GM10266 (cell line): ENCODE measurements at regions not wholly inside any gene's neighbourhood (a gene's known extent, or its start where the extent isn't known, plus 50 kb on each side); places are given as distances from the start of the nearest gene placed in this dataset.
A peak's percentile ranks its signal among the peaks of the same experiment; 100 is the strongest.

ENCODE experiments used
- DNase-seq: peaks from one replicate; pipeline ENCODE4 v3.0.0; 2012; ENCODE audit errors: extremely low spot score
- TF ChIP-seq, protein P1 (sequence below): IDR thresholded peaks from 2 replicates; pipeline ENCODE4 v1.5.1; 2012; ENCODE audit warnings: mild to moderate bottlenecking, low read depth; ENCODE audit not compliant: control insufficient read depth, insufficient read depth; ENCODE audit errors: missing control alignments

DNA sequence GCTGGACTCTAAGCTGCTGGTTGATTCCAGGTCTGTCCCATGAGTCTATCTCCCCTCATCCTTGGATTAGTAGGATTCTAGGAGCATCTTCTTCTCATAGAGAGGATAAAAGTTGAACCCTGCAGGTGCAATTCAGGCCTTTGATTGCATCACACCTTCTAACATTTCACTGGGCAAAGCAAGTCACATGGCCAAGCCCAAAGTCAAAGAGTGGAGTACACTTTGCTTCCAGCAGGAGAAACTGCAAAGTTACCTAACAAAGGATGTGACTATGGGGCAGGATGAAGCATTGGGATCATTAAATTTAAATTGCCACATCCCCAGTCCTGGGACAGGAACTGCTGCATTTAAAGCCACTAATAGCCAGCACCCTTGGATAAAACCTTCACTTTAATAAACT is 51.0 kb upstream of the EGFLAM start:
- TF ChIP-seq, protein P1, sequence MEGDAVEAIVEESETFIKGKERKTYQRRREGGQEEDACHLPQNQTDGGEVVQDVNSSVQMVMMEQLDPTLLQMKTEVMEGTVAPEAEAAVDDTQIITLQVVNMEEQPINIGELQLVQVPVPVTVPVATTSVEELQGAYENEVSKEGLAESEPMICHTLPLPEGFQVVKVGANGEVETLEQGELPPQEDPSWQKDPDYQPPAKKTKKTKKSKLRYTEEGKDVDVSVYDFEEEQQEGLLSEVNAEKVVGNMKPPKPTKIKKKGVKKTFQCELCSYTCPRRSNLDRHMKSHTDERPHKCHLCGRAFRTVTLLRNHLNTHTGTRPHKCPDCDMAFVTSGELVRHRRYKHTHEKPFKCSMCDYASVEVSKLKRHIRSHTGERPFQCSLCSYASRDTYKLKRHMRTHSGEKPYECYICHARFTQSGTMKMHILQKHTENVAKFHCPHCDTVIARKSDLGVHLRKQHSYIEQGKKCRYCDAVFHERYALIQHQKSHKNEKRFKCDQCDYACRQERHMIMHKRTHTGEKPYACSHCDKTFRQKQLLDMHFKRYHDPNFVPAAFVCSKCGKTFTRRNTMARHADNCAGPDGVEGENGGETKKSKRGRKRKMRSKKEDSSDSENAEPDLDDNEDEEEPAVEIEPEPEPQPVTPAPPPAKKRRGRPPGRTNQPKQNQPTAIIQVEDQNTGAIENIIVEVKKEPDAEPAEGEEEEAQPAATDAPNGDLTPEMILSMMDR: no peak
- DNase-seq: no peak

DNA sequence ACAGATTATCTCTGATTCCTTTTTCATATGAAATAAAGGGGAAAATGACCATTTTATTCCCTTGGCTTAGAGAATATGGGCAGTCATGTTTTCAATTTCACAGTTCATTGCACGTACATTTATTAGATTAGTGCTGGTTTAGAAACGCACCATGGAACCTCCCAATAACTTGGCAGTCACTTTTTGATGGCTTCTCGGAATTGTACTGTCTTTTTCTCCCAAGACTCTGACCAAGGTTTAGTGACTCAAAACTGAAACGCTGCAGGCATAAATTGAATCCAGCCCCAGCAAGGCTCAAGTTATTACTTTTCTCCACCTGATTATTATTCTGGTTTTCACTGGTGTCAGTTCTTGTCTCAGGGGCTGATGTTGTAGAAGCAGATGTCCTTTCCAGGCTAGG is 55.6 kb upstream of the EGFLAM start:
- DNase-seq: no peak
- TF ChIP-seq, protein P1: no peak

DNA sequence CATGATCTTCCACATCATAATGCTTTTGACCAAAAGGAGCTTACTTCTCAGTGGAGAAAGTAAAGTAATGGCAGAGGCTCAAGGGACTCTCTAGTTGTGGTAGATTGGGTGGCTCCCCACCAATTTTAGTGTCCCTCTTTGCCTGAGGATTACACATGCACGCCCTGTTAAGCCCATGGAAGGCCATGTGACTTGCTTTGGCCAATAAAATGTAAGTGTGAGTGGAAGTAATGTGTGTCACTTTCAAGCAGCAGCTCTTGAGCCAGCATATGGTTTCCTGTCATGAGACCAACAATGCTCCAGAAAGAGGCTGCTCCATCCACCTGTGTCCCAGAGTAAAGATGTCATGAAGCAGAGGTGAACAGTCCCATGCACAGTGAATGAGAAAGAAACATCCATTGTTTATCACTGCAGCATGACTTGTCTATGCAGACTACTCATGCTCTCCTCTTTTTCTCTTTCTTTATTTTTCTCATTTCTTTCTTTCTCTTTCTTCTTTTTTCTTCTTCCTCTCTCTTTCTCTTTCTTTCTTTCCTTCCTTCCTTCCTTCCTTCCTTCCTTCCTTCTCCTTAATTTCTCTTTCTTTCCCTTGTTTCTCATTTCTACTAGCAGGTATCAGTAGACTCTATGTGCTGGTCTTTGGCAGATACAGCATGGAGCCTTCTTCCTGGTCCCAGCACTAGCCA is 57.3 kb upstream of the EGFLAM start:
- TF ChIP-seq, protein P1: no peak
- no peak for DNase-seq

DNA sequence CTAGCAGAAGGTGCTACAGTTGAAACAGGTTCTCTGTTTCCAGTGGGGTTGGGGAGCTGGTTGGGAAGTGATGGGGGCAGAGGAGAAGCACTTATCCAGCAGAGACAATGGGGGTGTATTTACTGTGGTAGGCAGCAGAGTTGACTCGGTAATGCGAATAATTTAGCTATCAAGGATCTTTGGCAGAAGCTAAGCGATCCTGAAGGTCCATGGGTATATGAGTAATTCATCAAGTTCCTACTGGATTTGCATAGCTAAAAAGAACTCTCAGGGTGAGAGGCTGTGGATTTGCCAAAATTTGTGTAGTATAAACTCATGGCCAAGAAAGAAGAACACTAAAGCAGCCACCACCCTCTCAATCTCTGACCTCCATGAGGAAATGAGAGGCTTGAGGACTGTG is 61.2 kb upstream of the EGFLAM start:
- TF ChIP-seq, protein P1: no peak
- DNase-seq: no peak

DNA sequence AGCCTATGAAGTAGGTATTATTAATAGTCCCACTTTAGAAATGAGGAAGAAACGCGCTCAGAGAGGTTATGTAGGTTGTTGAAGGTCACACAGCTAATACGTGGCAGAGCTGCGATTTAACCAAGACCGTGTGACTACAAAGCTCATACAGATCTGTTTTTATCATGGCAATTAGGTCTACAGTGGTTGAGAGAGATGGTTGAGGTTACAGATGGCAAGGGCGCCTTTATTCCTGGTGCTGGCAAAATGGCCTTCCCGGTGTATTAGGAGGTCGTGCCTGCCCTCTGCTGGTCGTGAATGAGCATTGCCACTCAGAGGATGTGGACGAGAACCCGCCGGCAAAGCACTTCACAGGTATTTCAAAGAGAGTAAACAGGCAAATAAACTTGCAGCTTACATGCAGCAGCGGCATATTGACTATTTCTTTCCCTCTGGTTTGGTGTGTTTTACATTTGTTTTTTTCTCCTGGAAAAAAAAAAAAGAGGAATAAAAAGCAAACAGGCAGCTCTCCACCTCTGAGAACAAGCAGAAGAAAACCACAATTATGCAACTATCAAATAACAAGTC is 65.3 kb upstream of the EGFLAM start:
- peak; percentile 64 for DNase-seq
- TF ChIP-seq, protein P1: peak; percentile 89

DNA sequence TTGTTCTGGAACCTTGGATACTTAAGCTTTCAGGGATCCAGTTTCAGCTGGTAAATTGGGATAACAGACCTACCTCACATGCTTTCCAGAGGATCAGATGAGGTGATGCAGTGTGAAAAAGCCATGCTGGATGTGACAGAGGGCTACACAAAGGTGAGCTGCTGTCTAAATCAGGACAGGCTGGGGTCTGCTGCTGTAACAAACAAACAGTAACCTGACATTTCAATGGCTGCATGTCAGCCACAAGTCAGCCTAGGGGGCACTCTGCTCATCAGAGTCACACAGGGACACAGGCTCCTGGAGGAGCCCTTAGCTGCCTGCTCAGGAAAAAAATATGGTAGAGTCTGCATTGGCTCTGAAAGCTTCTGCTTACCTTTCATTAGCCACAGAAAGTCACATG is 66.7 kb upstream of the EGFLAM start:
- TF ChIP-seq, protein P1: no peak
- no peak for DNase-seq

DNA sequence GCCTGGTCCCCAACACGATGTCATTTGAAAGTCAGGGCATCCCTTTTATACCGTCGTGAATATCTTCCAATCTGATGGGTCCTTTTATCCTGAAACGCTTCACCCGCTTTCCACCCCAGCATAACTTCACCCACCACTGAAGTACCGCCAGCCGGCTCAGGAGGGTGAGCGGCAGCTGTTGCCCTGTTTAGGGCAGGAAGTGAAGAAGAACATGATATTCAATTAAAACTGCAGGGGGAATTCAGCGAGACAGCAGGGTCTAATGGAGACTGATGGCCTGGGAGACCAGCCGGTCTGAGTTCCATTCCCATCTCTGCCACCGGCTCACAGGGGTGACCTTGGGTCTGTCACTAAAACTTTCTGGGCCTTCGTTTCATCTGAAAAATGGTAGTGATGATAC is 68.2 kb upstream of the EGFLAM start:
- DNase-seq: no peak
- TF ChIP-seq, protein P1: no peak
